IPS-18a (cell line): ENCODE measurements at regions not wholly inside any gene's neighbourhood (a gene's known extent, or its start where the extent isn't known, plus 50 kb on each side); places are given as distances from the start of the nearest gene placed in this dataset.
"Not testable (repeated sequence)": the region's sequence is repeated elsewhere in the genome, so short reads cannot be mapped to it uniquely, and the experiment has no call there.

Experiments used
- H3K27ac ChIP-seq: one replicate; pipeline ENCODE4 v1.5.1; 2013; ENCODE audit warnings: low read length
- H3K27me3 ChIP-seq: one replicate; pipeline ENCODE4 v1.6.1; 2013; ENCODE audit warnings: mild to moderate bottlenecking, low read length; ENCODE audit not compliant: control insufficient read depth, insufficient read depth
- H3K36me3 ChIP-seq: one replicate; pipeline ENCODE4 v1.6.1; 2013; ENCODE audit warnings: low read depth, low read length; ENCODE audit not compliant: control insufficient read depth
- H3K4me1 ChIP-seq: one replicate; pipeline ENCODE4 v1.6.1; 2013; ENCODE audit warnings: low read depth, low read length; ENCODE audit not compliant: control insufficient read depth
- H3K4me3 ChIP-seq: one replicate; pipeline ENCODE4 v1.5.1; 2013; ENCODE audit warnings: low read length
- H3K9ac ChIP-seq: one replicate; pipeline ENCODE4 v1.6.1; 2013; ENCODE audit warnings: mild to moderate bottlenecking, low read length, moderate library complexity
- H3K9me3 ChIP-seq: one replicate; pipeline ENCODE4 v1.6.1; 2013; ENCODE audit warnings: low read depth, low read length; ENCODE audit not compliant: control insufficient read depth

DNA sequence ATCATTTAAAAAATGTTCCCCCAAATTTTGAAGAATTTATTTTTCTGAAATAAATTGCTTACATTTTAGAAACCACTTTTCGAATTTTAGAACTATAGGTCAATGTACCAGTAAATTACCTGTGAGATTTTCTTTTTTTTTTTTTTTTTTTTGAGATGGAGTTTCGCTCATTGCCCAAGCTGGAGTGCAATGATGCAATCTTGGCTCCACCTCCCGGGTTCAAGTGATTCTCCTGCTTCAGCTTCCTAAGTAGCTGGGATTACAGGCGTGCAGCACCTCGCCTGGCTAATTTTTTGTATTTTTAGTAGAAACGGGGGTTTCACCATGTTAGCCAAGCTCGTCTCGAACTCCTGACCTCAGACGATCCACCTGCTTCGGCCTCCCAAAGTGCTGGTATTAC, 295.1 kb upstream of the ID2 start:
- not testable (repeated sequence) for H3K4me3 ChIP-seq, H3K9ac ChIP-seq, H3K27me3 ChIP-seq, H3K9me3 ChIP-seq, H3K4me1 ChIP-seq, H3K27ac ChIP-seq, H3K36me3 ChIP-seq

DNA sequence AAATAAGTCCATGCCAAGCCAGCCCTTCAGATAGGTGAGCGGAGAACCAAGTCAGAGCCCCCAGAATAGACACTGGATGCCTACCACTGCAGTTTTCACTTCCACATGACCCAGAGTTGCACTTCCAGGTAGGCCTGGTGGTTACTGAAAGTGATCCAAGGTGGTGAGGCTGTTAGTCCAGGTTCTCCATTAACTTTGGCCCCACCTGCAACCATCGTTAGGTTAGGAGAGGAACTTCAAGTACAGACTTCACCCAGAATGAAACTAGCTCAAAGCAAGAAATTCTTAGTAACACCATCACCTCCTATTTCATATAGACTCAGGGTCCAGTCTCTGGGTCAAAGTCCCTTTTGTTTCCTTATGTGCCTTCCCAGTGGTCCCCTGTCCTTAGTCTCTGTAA, 293.1 kb upstream of the ID2 start:
- Histone ChIP-seq H3K4me3 (no peak overlapping the region), H3K27me3 (peaks cover 4% of the 10 kb centered on the region), H3K4me1 (peaks cover 17% of the 10 kb centered on the region), H3K9ac (no peak overlapping the region), H3K27ac (no peak overlapping the region), H3K36me3 (no peaks in the 10 kb centered on the region), H3K9me3 (no peaks in the 10 kb centered on the region)

DNA sequence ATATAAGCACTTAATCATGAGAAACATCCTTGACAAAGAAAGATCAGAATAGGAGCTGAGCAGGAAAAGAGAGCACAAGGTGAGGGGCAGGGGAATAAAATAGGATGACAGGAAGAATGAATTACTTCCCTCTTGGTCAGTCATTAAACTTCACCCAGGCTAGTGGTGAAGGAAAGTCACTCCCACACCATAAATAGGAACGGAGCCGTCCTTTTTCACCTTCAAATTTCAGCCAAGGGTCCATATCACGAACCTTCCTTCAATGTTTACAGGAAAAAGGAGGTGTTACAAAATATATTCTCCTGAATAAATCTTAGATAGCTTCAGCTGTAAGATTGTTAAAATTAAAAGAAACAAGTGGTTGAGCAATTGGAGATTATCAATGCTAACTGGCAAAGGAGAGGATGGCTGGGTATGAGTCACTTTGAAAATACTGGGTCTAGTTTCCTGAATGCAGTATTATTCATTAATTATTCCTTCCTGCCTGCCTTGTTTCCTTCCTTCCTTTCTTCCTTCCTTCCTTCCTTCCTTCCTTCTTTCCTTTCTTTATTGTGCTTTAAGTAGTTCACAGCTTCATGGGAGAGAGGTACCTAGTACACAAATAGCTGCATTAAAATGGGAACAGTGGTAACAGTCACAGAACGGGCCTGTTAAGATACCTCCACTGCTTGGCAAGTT, 292.3 kb upstream of the ID2 start:
- Histone ChIP-seq H3K9me3 (no peaks in the 10 kb centered on the region), H3K36me3 (no peaks in the 10 kb centered on the region), H3K4me1 (peaks cover 17% of the 10 kb centered on the region), H3K4me3 (no peak overlapping the region), H3K27ac (no peak overlapping the region), H3K27me3 (peaks cover 4% of the 10 kb centered on the region), H3K9ac (no peak overlapping the region)

GRCh38 chr2:8391126-8391525, 290.7 kb upstream of the ID2 start:
- Histone ChIP-seq H3K9ac (no peak overlapping the region), H3K27ac (no peak overlapping the region), H3K4me1 (peaks cover 17% of the 10 kb centered on the region)

DNA sequence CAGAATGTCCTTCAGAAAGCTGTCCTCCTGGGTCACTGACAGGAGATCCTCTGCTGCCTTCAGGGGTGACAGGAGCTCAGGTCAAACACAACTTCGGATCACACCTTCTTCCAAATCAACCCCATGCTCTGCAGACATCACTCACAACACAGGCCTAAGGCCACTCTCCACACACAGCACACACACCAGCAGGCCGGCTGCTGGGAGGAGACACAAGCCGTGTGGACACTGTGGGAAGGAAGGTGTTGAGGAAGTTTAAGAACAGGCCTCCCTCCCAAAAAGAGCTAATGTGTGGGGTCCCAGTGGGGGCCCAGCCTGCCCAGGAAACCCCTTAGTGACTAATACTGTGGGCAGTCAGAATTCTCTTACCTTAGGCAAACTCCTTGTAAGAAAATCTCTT, 290.3 kb upstream of the ID2 start:
- Histone ChIP-seq H3K27ac (no peak overlapping the region), H3K9ac (no peak overlapping the region)

More at GRCh38 chr2:8391126-8391525, 290.7 kb upstream of the ID2 start:
- Histone ChIP-seq H3K4me3 (no peak overlapping the region), H3K27me3 (peaks cover 4% of the 10 kb centered on the region), H3K36me3 (no peaks in the 10 kb centered on the region), H3K9me3 (no peaks in the 10 kb centered on the region)

DNA sequence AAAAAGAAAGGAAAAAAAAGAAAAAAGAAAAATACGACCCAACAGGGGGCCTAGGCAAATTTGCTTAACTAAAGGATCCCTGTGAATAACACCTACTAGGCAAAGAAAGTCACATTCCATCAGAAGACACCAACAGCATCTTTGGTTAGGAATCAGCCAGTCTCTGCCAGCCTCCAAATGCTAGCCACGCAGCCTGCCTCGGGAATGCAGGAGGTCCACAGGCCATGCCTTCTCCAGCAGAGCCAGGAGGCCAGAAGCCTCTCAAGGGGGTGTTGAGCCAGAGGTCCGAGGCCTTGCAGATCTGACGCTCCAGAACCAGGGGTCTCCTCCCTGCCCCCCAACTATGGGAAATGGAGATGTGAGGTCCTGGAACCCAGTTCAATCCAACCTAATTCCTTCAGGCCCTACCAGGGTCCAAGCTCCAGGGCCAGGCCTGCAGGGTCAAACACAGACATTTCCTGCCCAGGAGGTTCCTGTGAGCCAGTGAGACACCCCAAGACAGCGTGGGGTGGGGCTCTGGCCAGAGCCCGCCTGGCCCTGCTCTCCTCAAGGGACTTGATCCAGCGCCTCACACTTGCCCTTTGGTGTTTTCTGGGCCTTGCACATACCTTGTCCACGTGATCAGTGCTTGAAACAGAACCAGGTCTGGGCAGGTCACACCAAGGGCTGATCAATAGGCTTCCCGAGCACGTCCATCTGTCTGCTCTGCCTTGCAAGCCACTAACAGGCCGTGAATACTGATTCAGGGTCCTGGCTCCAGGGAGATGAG, 289.6 kb upstream of the ID2 start:
- Histone ChIP-seq H3K4me3 (no peak overlapping the region), H3K4me1 (peaks cover 17% of the 10 kb centered on the region), H3K27ac (no peak overlapping the region), H3K9ac (no peak overlapping the region), H3K27me3 (peaks cover 4% of the 10 kb centered on the region), H3K36me3 (no peaks in the 10 kb centered on the region), H3K9me3 (no peaks in the 10 kb centered on the region)

More for the DNA sequence above, 290.3 kb upstream of the ID2 start:
- H3K4me3 ChIP-seq, result no peak overlapping the region
- H3K36me3 ChIP-seq, result no peaks in the 10 kb centered on the region
- H3K9me3 ChIP-seq, result no peaks in the 10 kb centered on the region
- peaks cover 17% of the 10 kb centered on the region for H3K4me1 ChIP-seq
- H3K27me3 ChIP-seq, result peaks cover 4% of the 10 kb centered on the region

GRCh38 chr2:8393506-8393905, 288.4 kb upstream of the ID2 start:
- Histone ChIP-seq H3K9ac (no peak overlapping the region), H3K9me3 (no peaks in the 10 kb centered on the region), H3K36me3 (no peaks in the 10 kb centered on the region), H3K27ac (no peak overlapping the region), H3K27me3 (peaks cover 4% of the 10 kb centered on the region), H3K4me1 (peaks cover 17% of the 10 kb centered on the region), H3K4me3 (no peak overlapping the region)

- H3K27me3 ChIP-seq, result peaks cover 4% of the 10 kb centered on the region
- H3K9me3 ChIP-seq, result no peaks in the 10 kb centered on the region
- H3K27ac ChIP-seq, result no peak overlapping the region
- H3K4me3 ChIP-seq, result no peak overlapping the region
- no peak overlapping the region for H3K9ac ChIP-seq
- no peaks in the 10 kb centered on the region for H3K36me3 ChIP-seq
- peaks cover 17% of the 10 kb centered on the region for H3K4me1 ChIP-seq
Observed at GRCh38 chr2:8394131-8394530, 287.7 kb upstream of the ID2 start.

GRCh38 chr2:8394569-8395359, 287.1 kb upstream of the ID2 start:
- Histone ChIP-seq H3K4me3 (no peak overlapping the region), H3K27ac (no peak overlapping the region), H3K27me3 (peaks cover 4% of the 10 kb centered on the region), H3K9ac (no peak overlapping the region), H3K9me3 (no peaks in the 10 kb centered on the region), H3K4me1 (peaks cover 17% of the 10 kb centered on the region), H3K36me3 (no peaks in the 10 kb centered on the region)

- H3K27ac ChIP-seq, result no peak overlapping the region
- peaks cover 17% of the 10 kb centered on the region for H3K4me1 ChIP-seq
- no peaks in the 10 kb centered on the region for H3K36me3 ChIP-seq
- H3K9me3 ChIP-seq, result no peaks in the 10 kb centered on the region
- peaks cover 4% of the 10 kb centered on the region for H3K27me3 ChIP-seq
- H3K9ac ChIP-seq, result no peak overlapping the region
- no peak overlapping the region for H3K4me3 ChIP-seq
Observed at GRCh38 chr2:8395718-8396117, 286.1 kb upstream of the ID2 start.

GRCh38 chr2:8398040-8398668, 283.7 kb upstream of the ID2 start:
- H3K4me1 ChIP-seq, result no peaks in the 10 kb centered on the region

More at GRCh38 chr2:8398040-8398668, 283.7 kb upstream of the ID2 start:
- peaks cover 2% of the 10 kb centered on the region for H3K27me3 ChIP-seq
- no peaks in the 10 kb centered on the region for H3K9me3 ChIP-seq
- H3K36me3 ChIP-seq, result no peaks in the 10 kb centered on the region
- no peak overlapping the region for H3K9ac ChIP-seq
- H3K27ac ChIP-seq, result no peak overlapping the region
- no peak overlapping the region for H3K4me3 ChIP-seq
